ENCODE measurements at regions not wholly inside any gene's neighbourhood (a gene's known extent, or its start where the extent isn't known, plus 50 kb on each side); places are given as distances from the start of the nearest gene placed in this dataset.

GRCh38 chr12:102596687-102597086, 116.3 kb upstream of the IGF1 start:
- TF ChIP-seq CTCF (IDR thresholded peaks at IDR 0.05) (no peak), EZH2phosphoT487 (IDR thresholded peaks at IDR 0.05) (no peak), EZH2 (IDR thresholded peaks at IDR 0.05) (no peak)

All from neural progenitor cell (in vitro differentiated cells).